ENCODE measurements at regions not wholly inside any gene's neighbourhood (a gene's known extent, or its start where the extent isn't known, plus 50 kb on each side); places are given as distances from the start of the nearest gene placed in this dataset.

DNA sequence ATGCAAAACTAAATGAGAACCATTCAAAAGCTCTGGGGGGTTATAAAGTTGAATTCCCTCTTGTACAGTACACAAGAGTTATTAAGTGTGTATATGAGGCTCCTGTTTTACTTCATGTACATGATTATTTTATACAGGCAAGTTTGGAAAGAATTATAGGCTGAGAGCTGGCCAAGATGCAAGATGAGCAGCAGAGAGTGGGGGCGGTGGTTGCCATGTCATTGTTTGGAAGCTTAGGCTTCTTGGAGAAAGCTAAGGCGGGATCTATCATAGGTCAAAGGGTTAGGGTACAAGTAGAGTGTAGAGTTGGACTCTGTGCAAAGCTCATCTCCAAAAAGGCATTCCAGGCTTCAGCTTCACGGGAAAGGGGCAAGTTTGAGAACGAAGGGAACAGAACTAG, 297.1 kb upstream of the TBX3 start:
- Histone ChIP-seq H3K27me3 (no peaks in the 10 kb centered on the region), H3K27ac (no peak overlapping the region), H3K36me3 (replicated peaks in 1 of 2; ENCODE audit: insufficient read depth in 1 of 2, low read depth in 2 of 2) (no peaks in the 10 kb centered on the region), H3K4me1 (no peaks in the 10 kb centered on the region), H3K4me3 (no peak overlapping the region), H3K9me3 (no peaks in the 10 kb centered on the region)
- TF ChIP-seq, protein P1, sequence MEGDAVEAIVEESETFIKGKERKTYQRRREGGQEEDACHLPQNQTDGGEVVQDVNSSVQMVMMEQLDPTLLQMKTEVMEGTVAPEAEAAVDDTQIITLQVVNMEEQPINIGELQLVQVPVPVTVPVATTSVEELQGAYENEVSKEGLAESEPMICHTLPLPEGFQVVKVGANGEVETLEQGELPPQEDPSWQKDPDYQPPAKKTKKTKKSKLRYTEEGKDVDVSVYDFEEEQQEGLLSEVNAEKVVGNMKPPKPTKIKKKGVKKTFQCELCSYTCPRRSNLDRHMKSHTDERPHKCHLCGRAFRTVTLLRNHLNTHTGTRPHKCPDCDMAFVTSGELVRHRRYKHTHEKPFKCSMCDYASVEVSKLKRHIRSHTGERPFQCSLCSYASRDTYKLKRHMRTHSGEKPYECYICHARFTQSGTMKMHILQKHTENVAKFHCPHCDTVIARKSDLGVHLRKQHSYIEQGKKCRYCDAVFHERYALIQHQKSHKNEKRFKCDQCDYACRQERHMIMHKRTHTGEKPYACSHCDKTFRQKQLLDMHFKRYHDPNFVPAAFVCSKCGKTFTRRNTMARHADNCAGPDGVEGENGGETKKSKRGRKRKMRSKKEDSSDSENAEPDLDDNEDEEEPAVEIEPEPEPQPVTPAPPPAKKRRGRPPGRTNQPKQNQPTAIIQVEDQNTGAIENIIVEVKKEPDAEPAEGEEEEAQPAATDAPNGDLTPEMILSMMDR (IDR thresholded peaks at IDR 0.05): no peak
- ATAC-seq (no peak), DNase-seq (no peak)
- 67 to 75% methylated on average over 4 of the region's 4 CpGs for WGBS, 2 donors
- intact Hi-C loops (cut with DNase I): no loop called here

DNA sequence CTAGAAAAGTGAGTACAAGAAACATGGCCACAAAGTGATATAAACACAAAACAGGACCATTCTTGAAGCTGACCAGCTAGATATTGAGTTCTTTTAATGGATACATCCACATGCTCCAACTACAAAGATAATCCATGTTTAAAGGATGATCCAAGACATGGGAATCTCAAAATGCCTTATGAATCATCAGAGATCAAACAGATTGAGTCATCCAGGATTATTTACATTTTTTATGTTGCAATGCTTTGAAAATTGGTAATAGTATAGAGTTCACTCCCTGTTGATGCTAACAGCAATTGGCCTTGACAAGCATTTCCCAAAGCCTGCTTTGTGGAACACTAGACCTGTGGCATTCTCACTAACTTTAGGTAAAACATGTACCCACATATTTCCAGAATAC, 293.0 kb upstream of the TBX3 start:
- TF ChIP-seq, protein P1 (IDR thresholded peaks at IDR 0.05): no peak
- no peak for TF ChIP-seq POLR2A (IDR thresholded peaks at IDR 0.05)
- intact Hi-C loops (cut with DNase I): no loop called here
- ATAC-seq (no peak), DNase-seq (no peak)
- no peak overlapping the region for H3K4me3 ChIP-seq
- no peaks in the 10 kb centered on the region for H3K36me3 ChIP-seq (replicated peaks in 1 of 2; ENCODE audit: insufficient read depth in 1 of 2, low read depth in 2 of 2)
- H3K27me3 ChIP-seq: no peaks in the 10 kb centered on the region
- no peaks in the 10 kb centered on the region for H3K4me1 ChIP-seq
- no peak overlapping the region for H3K27ac ChIP-seq
- H3K9me3 ChIP-seq: no peaks in the 10 kb centered on the region

DNA sequence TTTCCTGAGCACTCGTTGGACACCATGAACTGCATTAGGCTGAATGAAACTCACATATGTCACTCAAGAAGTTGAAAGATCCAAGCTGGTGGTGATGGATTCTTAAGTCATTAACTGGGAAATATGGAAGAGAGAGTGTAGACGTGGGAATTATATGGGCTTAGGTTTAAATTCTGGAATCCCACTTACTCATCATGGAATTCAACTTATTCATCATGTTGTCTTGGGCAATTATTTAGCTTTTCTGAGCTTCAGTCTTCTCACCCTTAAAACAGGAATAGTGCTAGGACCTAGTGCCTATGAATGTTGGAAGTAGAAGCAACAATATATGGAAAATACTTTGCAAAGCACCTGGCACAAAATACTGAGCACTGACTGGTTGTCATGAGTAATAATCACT, 292.4 kb upstream of the TBX3 start:
- no peak for ATAC-seq
- H3K36me3 ChIP-seq (replicated peaks in 1 of 2; ENCODE audit: insufficient read depth in 1 of 2, low read depth in 2 of 2): no peaks in the 10 kb centered on the region
- no peak overlapping the region for H3K27ac ChIP-seq
- 48 to 54% methylated on average over 2 of the region's 2 CpGs for WGBS, 2 donors
- no peaks in the 10 kb centered on the region for H3K27me3 ChIP-seq
- H3K4me1 ChIP-seq: no peaks in the 10 kb centered on the region
- DNase-seq: no peak
- no peak overlapping the region for H3K4me3 ChIP-seq
- intact Hi-C loops (cut with DNase I): no loop called here
- TF ChIP-seq, protein P1 (IDR thresholded peaks at IDR 0.05): no peak
- no peak for TF ChIP-seq POLR2A (IDR thresholded peaks at IDR 0.05)
- H3K9me3 ChIP-seq: no peaks in the 10 kb centered on the region

DNA sequence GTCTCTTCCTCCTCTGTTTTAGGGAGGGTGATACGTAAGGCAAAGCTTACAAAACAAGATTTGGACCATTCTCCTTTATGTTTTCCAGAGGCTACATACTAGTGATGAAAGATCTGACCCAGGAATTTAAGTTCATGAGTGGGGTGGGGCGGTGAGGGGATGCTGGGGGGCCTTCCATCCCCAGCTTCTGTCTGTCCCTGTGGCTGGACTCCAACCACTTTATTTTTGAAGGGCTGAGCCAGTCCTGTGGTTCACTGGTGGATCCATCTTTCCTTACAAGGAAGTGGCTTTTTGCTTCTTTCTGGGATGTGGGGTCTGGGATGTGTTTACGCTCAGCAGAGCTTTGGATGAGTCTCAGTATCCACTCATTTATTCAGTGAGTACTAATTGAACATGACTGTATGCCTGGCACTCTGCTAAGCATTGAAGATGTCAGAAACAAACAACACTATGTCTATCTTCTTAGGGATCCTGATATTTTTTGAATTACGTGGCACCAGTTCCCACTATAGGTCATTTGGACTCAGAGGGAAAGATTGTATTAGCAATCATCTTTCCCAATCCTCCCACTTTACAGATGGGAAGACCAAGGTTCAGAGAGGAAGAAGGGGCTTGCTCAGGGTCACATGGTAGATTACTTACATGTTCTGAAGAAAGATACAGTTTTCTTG, 291.8 kb upstream of the TBX3 start:
- ATAC-seq (no peak), DNase-seq (peak in 2 of 4 donors; percentile 7 to 12)
- WGBS, 2 donors: 42 to 55% methylated on average over 3 to 4 of the region's 4 CpGs
- intact Hi-C loops (cut with DNase I): no loop called here
- no peak for TF ChIP-seq POLR2A (IDR thresholded peaks at IDR 0.05)
- TF ChIP-seq, protein P1 (IDR thresholded peaks at IDR 0.05): no peak
- H3K4me3 ChIP-seq: no peak overlapping the region
- H3K27me3 ChIP-seq: no peaks in the 10 kb centered on the region
- H3K4me1 ChIP-seq: no peaks in the 10 kb centered on the region
- no peaks in the 10 kb centered on the region for H3K36me3 ChIP-seq (replicated peaks in 1 of 2; ENCODE audit: insufficient read depth in 1 of 2, low read depth in 2 of 2)
- no peaks in the 10 kb centered on the region for H3K9me3 ChIP-seq
- no peak overlapping the region for H3K27ac ChIP-seq
